Neural cell (in vitro differentiated cells): ENCODE measurements at regions not wholly inside any gene's neighbourhood (a gene's known extent, or its start where the extent isn't known, plus 50 kb on each side); places are given as distances from the start of the nearest gene placed in this dataset.
"Not testable (repeated sequence)": the region's sequence is repeated elsewhere in the genome, so short reads cannot be mapped to it uniquely, and the experiment has no call there.

Source experiments
- H2AFZ ChIP-seq: fragments of 200-600, 300-800 bp; sonication (generic), shearing (Covaris generic); 2 replicates; pipeline ENCODE4 v1.6.0; 2014; ENCODE audit warnings: low read depth, mild to moderate bottlenecking, antibody characterized with exemption, low read length, moderate library complexity
- H3F3A ChIP-seq: fragments of 200-600 bp; shearing (Covaris generic); 2 replicates; pipeline ENCODE4 v1.6.1; 2016; ENCODE audit warnings: mild to moderate bottlenecking, moderate library complexity, mixed read lengths, antibody characterized with exemption, low read length; ENCODE audit not compliant: insufficient read depth, poor library complexity, severe bottlenecking
- H3K27ac ChIP-seq: fragments of 200-600, 300-800 bp; sonication (generic), shearing (Covaris generic); 2 replicates; pipeline ENCODE4 v1.5.1; 2014; ENCODE audit warnings: mild to moderate bottlenecking, low read length, moderate library complexity
- H3K27me3 ChIP-seq: fragments of 300-800, 200-600 bp; sonication (generic), shearing (Covaris generic); 2 replicates; pipeline ENCODE4 v1.6.0; 2014; ENCODE audit warnings: mild to moderate bottlenecking, low read depth, low read length, moderate library complexity; ENCODE audit not compliant: insufficient read depth
- H3K36me3 ChIP-seq: fragments of 300-800, 200-600 bp; sonication (generic), shearing (Covaris generic); 2 replicates; pipeline ENCODE4 v1.5.1; 2014; ENCODE audit warnings: mild to moderate bottlenecking, antibody characterized with exemption, low read length, moderate library complexity; ENCODE audit not compliant: insufficient read depth
- H3K4me2 ChIP-seq: fragments of 300-800, 200-600 bp; sonication (generic), shearing (Covaris generic); 2 replicates; pipeline ENCODE4 v1.6.0; 2014; ENCODE audit warnings: mild to moderate bottlenecking, low read length
- H3K4me3 ChIP-seq: fragments of 300-800, 200-600 bp; sonication (generic), shearing (Covaris generic); 2 replicates; pipeline ENCODE4 v1.5.1; 2014; ENCODE audit warnings: mild to moderate bottlenecking, low read length, moderate library complexity
- H3K79me2 ChIP-seq: fragments of 200-600 bp; shearing (Covaris generic); replicated peaks from 2 replicates; pipeline ENCODE4 v1.6.0; 2014; ENCODE audit warnings: mild to moderate bottlenecking, low read length, moderate library complexity; ENCODE audit not compliant: insufficient read depth
- H3K9ac ChIP-seq: fragments of 300-800, 200-600 bp; sonication (generic), shearing (Covaris generic); 2 replicates; pipeline ENCODE4 v1.6.1; 2016; ENCODE audit warnings: mild to moderate bottlenecking, low read length, mixed read lengths
- H3K9me2 ChIP-seq: fragments of 200-600 bp; shearing (Covaris generic); 2 replicates; pipeline ENCODE4 v1.6.1; 2016; ENCODE audit warnings: mild to moderate bottlenecking, low read length, mixed read lengths; ENCODE audit not compliant: insufficient read depth
- H3K9me3 ChIP-seq: fragments of 200-600, 300-800 bp; sonication (generic), shearing (Covaris generic); 2 replicates; pipeline ENCODE4 v1.6.1; 2016; ENCODE audit warnings: mild to moderate bottlenecking, mixed run types, low read length, moderate library complexity, mixed read lengths
- H4K20me1 ChIP-seq: fragments of 200-600 bp; shearing (Covaris generic); 2 replicates; pipeline ENCODE4 v1.6.1; 2016; ENCODE audit warnings: mild to moderate bottlenecking, mixed run types; ENCODE audit not compliant: insufficient read depth
- EZH2 ChIP-seq: fragments of 200-600, 300-800 bp; shearing (Covaris generic), sonication (generic); IDR thresholded peaks from 2 replicates; pipeline ENCODE4 v1.6.1; 2014; ENCODE audit warnings: antibody characterized with exemption, low read length, borderline replicate concordance, mild to moderate bottlenecking; ENCODE audit not compliant: insufficient read depth, poor library complexity, severe bottlenecking
- MXI1 ChIP-seq: fragments of 450-650 bp; conservative IDR thresholded peaks from 2 replicates; pipeline ENCODE4 v1.6.1; 2014; ENCODE audit warnings: antibody characterized with exemption, mild to moderate bottlenecking; ENCODE audit not compliant: poor library complexity, severe bottlenecking
- POLR2AphosphoS5 ChIP-seq: IDR thresholded peaks from 2 replicates; pipeline ENCODE4 v1.6.1; 2012
- RAD21 ChIP-seq: fragments of 450-650 bp; conservative IDR thresholded peaks from 2 replicates; pipeline ENCODE4 v1.6.1; 2014; ENCODE audit warnings: antibody characterized with exemption, mild to moderate bottlenecking, moderate library complexity
- SMC3 ChIP-seq: fragments of 450-650 bp; conservative IDR thresholded peaks from 2 replicates; pipeline ENCODE4 v1.6.1; 2014; ENCODE audit warnings: antibody characterized with exemption, mild to moderate bottlenecking, moderate library complexity; ENCODE audit not compliant: poor library complexity
- TAF1 ChIP-seq: IDR thresholded peaks from 2 replicates; pipeline ENCODE4 v1.6.1; 2012; ENCODE audit warnings: low read depth
- TF ChIP-seq, protein P1 (sequence below): fragments of 450-650 bp; IDR thresholded peaks from 2 replicates; pipeline ENCODE4 v1.5.1; 2014; ENCODE audit warnings: antibody characterized with exemption, mild to moderate bottlenecking, moderate library complexity; ENCODE audit not compliant: poor library complexity, severe bottlenecking
- TF ChIP-seq, protein P2 (sequence below): IDR thresholded peaks from 2 replicates; pipeline ENCODE4 v1.6.1; 2012; ENCODE audit warnings: borderline replicate concordance

DNA sequence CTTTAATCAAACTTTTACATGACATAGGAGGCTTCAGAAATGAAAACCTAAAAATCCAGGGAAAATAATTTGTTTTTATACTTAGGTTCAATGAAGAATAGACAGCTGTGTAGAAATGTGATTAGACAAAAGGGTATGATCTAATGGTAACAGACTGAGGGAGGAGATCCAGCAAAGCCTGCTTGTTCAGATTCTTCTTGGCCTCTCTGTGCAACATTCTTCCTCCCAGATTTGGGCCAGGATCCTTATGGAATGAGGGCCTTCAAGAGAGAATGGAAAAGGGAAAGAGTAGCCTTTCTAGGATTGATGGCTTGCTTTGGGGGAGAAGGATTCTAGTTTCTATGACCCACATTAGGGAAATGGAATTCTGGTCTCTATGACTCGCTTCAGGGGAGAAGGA, 94.5 kb upstream of the G2E3 start:
- no peaks in the 10 kb centered on the region for H3K79me2 ChIP-seq
- no peaks in the 10 kb centered on the region for H4K20me1 ChIP-seq
- no peak overlapping the region for H3K4me2 ChIP-seq
- no peaks in the 10 kb centered on the region for H3K9me3 ChIP-seq
- no peaks in the 10 kb centered on the region for H3K36me3 ChIP-seq
- no peaks in the 10 kb centered on the region for H3K27me3 ChIP-seq
- H3K4me3 ChIP-seq = no peak overlapping the region
- H3K9ac ChIP-seq = no peak overlapping the region
- no peak overlapping the region for H2AFZ ChIP-seq
- TF ChIP-seq POLR2AphosphoS5 (no peak), TAF1 (no peak), MXI1 (no peak), EZH2 (no peak), RAD21 (no peak), SMC3 (no peak)
- TF ChIP-seq, protein P1, sequence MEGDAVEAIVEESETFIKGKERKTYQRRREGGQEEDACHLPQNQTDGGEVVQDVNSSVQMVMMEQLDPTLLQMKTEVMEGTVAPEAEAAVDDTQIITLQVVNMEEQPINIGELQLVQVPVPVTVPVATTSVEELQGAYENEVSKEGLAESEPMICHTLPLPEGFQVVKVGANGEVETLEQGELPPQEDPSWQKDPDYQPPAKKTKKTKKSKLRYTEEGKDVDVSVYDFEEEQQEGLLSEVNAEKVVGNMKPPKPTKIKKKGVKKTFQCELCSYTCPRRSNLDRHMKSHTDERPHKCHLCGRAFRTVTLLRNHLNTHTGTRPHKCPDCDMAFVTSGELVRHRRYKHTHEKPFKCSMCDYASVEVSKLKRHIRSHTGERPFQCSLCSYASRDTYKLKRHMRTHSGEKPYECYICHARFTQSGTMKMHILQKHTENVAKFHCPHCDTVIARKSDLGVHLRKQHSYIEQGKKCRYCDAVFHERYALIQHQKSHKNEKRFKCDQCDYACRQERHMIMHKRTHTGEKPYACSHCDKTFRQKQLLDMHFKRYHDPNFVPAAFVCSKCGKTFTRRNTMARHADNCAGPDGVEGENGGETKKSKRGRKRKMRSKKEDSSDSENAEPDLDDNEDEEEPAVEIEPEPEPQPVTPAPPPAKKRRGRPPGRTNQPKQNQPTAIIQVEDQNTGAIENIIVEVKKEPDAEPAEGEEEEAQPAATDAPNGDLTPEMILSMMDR = no peak
- H3K27ac ChIP-seq = no peak overlapping the region
- H3F3A ChIP-seq = no peaks in the 10 kb centered on the region
- H3K9me2 ChIP-seq = no peaks in the 10 kb centered on the region

DNA sequence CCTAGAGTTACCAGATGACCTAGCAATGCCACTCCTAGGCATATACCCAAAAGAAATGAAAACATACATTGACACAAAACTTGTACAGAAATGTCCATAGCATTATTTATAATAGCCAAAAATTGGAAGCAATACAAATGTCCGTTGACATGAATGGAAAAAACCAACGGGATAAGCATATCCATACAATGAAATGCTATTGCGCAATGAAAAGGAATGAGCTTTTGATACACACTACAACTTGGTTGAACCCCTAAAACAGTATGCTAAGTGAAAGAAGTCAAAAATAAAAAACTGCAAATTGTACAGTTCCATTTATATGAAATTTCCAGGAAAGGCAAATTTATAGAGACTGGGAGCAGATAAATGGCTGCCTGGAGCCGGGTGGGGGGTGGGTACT, 90.6 kb upstream of the G2E3 start:
- H3K27me3 ChIP-seq = no peaks in the 10 kb centered on the region
- no peak overlapping the region for H3K9ac ChIP-seq
- H3K4me2 ChIP-seq = no peak overlapping the region
- no peaks in the 10 kb centered on the region for H3K9me2 ChIP-seq
- no peaks in the 10 kb centered on the region for H3K9me3 ChIP-seq
- TF ChIP-seq SMC3 (no peak), RAD21 (no peak), MXI1 (no peak), TAF1 (no peak)
- TF ChIP-seq, protein P2, sequence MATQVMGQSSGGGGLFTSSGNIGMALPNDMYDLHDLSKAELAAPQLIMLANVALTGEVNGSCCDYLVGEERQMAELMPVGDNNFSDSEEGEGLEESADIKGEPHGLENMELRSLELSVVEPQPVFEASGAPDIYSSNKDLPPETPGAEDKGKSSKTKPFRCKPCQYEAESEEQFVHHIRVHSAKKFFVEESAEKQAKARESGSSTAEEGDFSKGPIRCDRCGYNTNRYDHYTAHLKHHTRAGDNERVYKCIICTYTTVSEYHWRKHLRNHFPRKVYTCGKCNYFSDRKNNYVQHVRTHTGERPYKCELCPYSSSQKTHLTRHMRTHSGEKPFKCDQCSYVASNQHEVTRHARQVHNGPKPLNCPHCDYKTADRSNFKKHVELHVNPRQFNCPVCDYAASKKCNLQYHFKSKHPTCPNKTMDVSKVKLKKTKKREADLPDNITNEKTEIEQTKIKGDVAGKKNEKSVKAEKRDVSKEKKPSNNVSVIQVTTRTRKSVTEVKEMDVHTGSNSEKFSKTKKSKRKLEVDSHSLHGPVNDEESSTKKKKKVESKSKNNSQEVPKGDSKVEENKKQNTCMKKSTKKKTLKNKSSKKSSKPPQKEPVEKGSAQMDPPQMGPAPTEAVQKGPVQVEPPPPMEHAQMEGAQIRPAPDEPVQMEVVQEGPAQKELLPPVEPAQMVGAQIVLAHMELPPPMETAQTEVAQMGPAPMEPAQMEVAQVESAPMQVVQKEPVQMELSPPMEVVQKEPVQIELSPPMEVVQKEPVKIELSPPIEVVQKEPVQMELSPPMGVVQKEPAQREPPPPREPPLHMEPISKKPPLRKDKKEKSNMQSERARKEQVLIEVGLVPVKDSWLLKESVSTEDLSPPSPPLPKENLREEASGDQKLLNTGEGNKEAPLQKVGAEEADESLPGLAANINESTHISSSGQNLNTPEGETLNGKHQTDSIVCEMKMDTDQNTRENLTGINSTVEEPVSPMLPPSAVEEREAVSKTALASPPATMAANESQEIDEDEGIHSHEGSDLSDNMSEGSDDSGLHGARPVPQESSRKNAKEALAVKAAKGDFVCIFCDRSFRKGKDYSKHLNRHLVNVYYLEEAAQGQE = no peak
- H3K36me3 ChIP-seq = no peaks in the 10 kb centered on the region
- H3F3A ChIP-seq = no peaks in the 10 kb centered on the region
- H3K4me3 ChIP-seq = no peak overlapping the region
- no peak overlapping the region for H3K27ac ChIP-seq
- H2AFZ ChIP-seq = no peak overlapping the region
- no peaks in the 10 kb centered on the region for H4K20me1 ChIP-seq
- no peaks in the 10 kb centered on the region for H3K79me2 ChIP-seq

DNA sequence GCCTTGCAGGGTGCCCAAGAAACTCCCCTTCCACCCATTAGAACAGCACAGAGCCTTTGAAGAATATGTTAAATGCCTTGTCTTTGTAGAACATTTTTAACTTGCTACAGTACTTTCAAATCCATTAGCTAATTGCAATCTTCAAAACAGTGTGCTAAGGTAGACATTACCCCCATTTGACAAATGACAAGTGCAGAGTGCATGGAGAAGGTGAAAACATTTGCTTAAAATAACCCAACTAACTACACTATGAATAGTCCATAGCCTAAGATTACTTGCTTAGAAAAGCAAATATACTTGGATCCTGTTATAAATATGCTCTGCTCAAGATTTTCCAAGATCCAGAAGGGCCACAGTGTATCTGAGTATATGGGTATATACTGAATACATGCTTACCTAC, 87.0 kb upstream of the G2E3 start:
- H3K27ac ChIP-seq = no peak overlapping the region
- no peak overlapping the region for H3K4me2 ChIP-seq
- H4K20me1 ChIP-seq = no peaks in the 10 kb centered on the region
- H3K9me2 ChIP-seq = no peaks in the 10 kb centered on the region
- H3F3A ChIP-seq = no peaks in the 10 kb centered on the region
- TF ChIP-seq, protein P1 = no peak
- TF ChIP-seq TAF1 (no peak), RAD21 (no peak), MXI1 (no peak)
- H3K9me3 ChIP-seq = no peaks in the 10 kb centered on the region
- H3K4me3 ChIP-seq = no peak overlapping the region
- H3K9ac ChIP-seq = no peak overlapping the region
- H3K79me2 ChIP-seq = no peaks in the 10 kb centered on the region
- H3K36me3 ChIP-seq = no peaks in the 10 kb centered on the region
- H3K27me3 ChIP-seq = no peaks in the 10 kb centered on the region
- H2AFZ ChIP-seq = no peak overlapping the region

DNA sequence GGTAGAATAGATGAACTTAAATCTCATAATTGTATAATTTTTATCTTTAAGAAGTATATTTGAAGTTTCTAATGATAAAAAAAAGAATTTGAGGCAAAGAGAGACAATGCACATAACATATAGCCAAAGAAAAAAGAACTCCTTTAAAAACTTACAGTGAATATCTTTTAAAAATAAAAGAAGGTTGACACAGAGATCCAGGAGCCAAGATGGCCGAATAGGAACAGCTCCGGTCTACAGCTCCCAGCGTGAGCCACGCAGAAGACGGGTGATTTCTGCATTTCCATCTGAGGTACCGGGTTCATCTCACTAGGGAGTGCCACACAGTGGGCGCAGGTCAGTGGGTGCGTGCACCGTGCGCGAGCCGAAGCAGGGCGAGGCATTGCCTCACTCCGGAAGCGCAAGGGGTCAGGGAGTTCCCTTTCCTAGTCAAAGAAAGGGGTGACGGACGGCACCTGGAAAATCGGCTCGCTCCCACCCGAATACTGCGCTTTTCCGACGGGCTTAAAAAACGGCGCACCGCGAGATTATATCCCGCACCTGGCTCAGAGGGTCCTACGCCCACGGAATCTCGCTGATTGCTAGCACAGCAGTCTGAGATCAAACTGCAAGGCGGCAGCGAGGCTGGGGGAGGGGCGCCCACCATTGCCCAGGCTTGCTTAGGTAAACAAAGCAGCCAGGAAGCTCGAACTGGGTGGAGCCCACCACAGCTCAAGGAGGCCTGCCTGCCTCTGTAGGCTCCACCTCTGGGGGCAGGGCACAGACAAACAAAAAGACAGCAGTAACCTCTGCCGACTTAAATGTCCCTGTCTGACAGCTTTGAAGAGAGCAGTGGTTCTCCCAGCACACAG, 84.9 kb upstream of the G2E3 start:
- H3K9me3 ChIP-seq, H2AFZ ChIP-seq, H4K20me1 ChIP-seq, H3K9me2 ChIP-seq, H3K27ac ChIP-seq, H3K4me3 ChIP-seq, H3K27me3 ChIP-seq, H3F3A ChIP-seq, H3K4me2 ChIP-seq, H3K79me2 ChIP-seq, H3K9ac ChIP-seq, H3K36me3 ChIP-seq: not testable (repeated sequence)
